Ishikawa (cell line): ENCODE measurements at regions not wholly inside any gene's neighbourhood (a gene's known extent, or its start where the extent isn't known, plus 50 kb on each side); places are given as distances from the start of the nearest gene placed in this dataset.

Source experiments
- CEBPB ChIP-seq: IDR thresholded peaks from 2 replicates; pipeline ENCODE4 v1.6.1; 2012
- CREB1 ChIP-seq: IDR thresholded peaks from 2 replicates; pipeline ENCODE4 v1.6.1; 2012; ENCODE audit warnings: low read depth
- EGR1 ChIP-seq: IDR thresholded peaks from 2 replicates; pipeline ENCODE4 v1.6.1; 2012
- EP300 ChIP-seq: IDR thresholded peaks from 2 replicates; pipeline ENCODE4 v1.6.1; 2012; ENCODE audit warnings: borderline replicate concordance
- FOXM1 ChIP-seq: IDR thresholded peaks from 2 replicates; pipeline ENCODE4 v1.6.1; 2012; ENCODE audit warnings: low read depth, borderline replicate concordance
- MAX ChIP-seq: IDR thresholded peaks from 2 replicates; pipeline ENCODE4 v1.6.1; 2012
- NFIC ChIP-seq: IDR thresholded peaks from 2 replicates; pipeline ENCODE4 v1.6.1; 2012
- RAD21 ChIP-seq: IDR thresholded peaks from 2 replicates; pipeline ENCODE4 v1.6.1; 2012; ENCODE audit warnings: low read depth
- REST ChIP-seq: IDR thresholded peaks from 2 replicates; pipeline ENCODE4 v1.6.1; 2012; ENCODE audit warnings: low read depth, mild to moderate bottlenecking
- TAF1 ChIP-seq: IDR thresholded peaks from 2 replicates; pipeline ENCODE4 v1.6.1; 2012; ENCODE audit warnings: low read depth, mild to moderate bottlenecking
- TCF12 ChIP-seq: IDR thresholded peaks from 2 replicates; pipeline ENCODE4 v1.6.1; 2012; ENCODE audit warnings: low read depth
- TEAD4 ChIP-seq: IDR thresholded peaks from 2 replicates; pipeline ENCODE4 v1.6.1; 2012
- USF1 ChIP-seq: IDR thresholded peaks from 2 replicates; pipeline ENCODE4 v1.6.1; 2012
- YY1 ChIP-seq: IDR thresholded peaks from 2 replicates; pipeline ENCODE4 v1.6.1; 2012; ENCODE audit warnings: low read depth
- ZBTB7A ChIP-seq: IDR thresholded peaks from 2 replicates; pipeline ENCODE4 v1.6.1; 2012; ENCODE audit warnings: low read depth

GRCh38 chr15:87753539-87753938 is 503.0 kb downstream of the NTRK3 start:
- TF ChIP-seq TAF1 = no peak
- TF ChIP-seq RAD21 = no peak
- TF ChIP-seq USF1 = no peak
- TF ChIP-seq REST = no peak
- no peak for TF ChIP-seq NFIC
- TF ChIP-seq ZBTB7A = no peak
- TF ChIP-seq TCF12 = no peak
- no peak for TF ChIP-seq YY1
- no peak for TF ChIP-seq FOXM1
- no peak for TF ChIP-seq TEAD4

GRCh38 chr15:87752250-87752951 is 504.1 kb downstream of the NTRK3 start:
- TF ChIP-seq TCF12 (no peak), CREB1 (no peak), EP300 (no peak), REST (no peak), RAD21 (no peak), CEBPB (no peak), NFIC (no peak), TEAD4 (no peak), YY1 (no peak), EGR1 (no peak), TAF1 (no peak), ZBTB7A (no peak), FOXM1 (no peak)

- TF ChIP-seq RAD21 (no peak), CEBPB (no peak), NFIC (no peak), EP300 (no peak), TCF12 (no peak), FOXM1 (no peak)
Measured at GRCh38 chr15:87748483-87748882, 508.1 kb downstream of the NTRK3 start.

- no peak for TF ChIP-seq YY1
- no peak for TF ChIP-seq TCF12
Measured at GRCh38 chr15:87747087-87747486, 509.5 kb downstream of the NTRK3 start.

- no peak for TF ChIP-seq EP300
- no peak for TF ChIP-seq ZBTB7A
- no peak for TF ChIP-seq NFIC
- TF ChIP-seq CREB1 = no peak
- no peak for TF ChIP-seq REST
- no peak for TF ChIP-seq MAX
- TF ChIP-seq RAD21 = no peak
- TF ChIP-seq TAF1 = no peak
- no peak for TF ChIP-seq CEBPB
- TF ChIP-seq USF1 = no peak
- TF ChIP-seq TCF12 = no peak
- TF ChIP-seq TEAD4 = no peak
- TF ChIP-seq YY1 = no peak
- no peak for TF ChIP-seq EGR1
- no peak for TF ChIP-seq FOXM1
Measured at GRCh38 chr15:87746333-87746732, 510.2 kb downstream of the NTRK3 start.
